ENCODE measurements at regions not wholly inside any gene's neighbourhood (a gene's known extent, or its start where the extent isn't known, plus 50 kb on each side); places are given as distances from the start of the nearest gene placed in this dataset.

DNA sequence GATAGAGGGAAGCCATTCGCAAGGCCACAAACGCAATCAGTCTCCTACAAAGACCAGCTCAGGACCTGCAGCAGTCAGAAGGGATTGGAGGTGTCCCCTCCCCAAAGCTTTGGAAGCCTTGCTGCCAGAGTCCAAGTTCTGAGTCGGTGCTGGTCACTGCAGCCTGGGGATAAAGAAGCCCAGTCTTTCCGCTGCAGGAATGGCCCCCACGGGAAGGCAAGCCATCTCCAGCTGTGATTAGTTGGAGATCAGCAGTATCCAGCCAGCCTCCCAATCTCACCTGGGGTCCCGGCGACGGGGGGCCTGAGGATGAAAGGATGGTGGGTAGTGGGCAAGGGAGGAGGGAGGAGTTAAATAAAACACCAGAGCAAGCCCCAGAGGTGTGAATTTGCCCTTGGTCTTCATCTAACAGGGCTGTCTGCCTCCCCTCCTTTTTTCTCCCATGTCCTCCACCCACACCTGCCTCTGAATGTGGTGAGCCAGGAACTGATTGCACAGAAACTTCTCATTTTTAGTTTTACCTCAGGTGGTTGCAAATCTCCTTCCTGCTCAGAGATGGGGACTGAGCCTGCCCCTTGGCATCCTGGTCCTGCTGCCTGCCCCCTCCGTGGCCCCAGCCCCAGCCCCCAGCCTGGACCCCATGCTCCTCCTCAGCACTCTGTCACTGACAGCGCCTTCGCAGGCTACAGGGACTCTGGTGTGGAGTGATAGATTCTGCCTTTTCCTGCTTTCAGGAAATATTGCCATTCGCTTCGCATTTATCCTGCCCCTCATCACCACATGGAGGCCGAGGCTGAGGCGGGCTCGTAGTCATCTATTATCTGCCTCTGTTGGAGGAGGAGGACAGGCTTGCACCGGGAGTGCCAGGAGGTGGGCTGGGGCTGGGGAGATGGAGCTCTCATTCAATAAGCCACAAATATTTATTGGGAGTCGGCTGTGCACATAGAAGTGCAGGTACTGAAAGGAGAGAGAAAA lies 262.9 kb upstream of the SDK2 start:
- WGBS, 2 donors, result 52 to 59% methylated on average over 18 of the region's 18 CpGs
- intact Hi-C loops (cut with DNase I), result no loop called here
- peaks cover 0 to 92% (median 87%) of the 10 kb centered on the region in 7 donors for H3K27me3 ChIP-seq
- no peak overlapping the region for H3K4me3 ChIP-seq
- ATAC-seq (no peak), DNase-seq (no peak)
- H3K9me3 ChIP-seq, result no peaks in the 10 kb centered on the region
- H3K36me3 ChIP-seq, result no peaks in the 10 kb centered on the region
- TF ChIP-seq, protein P1, sequence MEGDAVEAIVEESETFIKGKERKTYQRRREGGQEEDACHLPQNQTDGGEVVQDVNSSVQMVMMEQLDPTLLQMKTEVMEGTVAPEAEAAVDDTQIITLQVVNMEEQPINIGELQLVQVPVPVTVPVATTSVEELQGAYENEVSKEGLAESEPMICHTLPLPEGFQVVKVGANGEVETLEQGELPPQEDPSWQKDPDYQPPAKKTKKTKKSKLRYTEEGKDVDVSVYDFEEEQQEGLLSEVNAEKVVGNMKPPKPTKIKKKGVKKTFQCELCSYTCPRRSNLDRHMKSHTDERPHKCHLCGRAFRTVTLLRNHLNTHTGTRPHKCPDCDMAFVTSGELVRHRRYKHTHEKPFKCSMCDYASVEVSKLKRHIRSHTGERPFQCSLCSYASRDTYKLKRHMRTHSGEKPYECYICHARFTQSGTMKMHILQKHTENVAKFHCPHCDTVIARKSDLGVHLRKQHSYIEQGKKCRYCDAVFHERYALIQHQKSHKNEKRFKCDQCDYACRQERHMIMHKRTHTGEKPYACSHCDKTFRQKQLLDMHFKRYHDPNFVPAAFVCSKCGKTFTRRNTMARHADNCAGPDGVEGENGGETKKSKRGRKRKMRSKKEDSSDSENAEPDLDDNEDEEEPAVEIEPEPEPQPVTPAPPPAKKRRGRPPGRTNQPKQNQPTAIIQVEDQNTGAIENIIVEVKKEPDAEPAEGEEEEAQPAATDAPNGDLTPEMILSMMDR (IDR thresholded peaks at IDR 0.05), result no peak
- H3K4me1 ChIP-seq, result peaks cover 0 to 7% (median 5%) of the 10 kb centered on the region in 9 donors
- H3K27ac ChIP-seq, result no peak overlapping the region

- Histone ChIP-seq H3K36me3 (no peaks in the 10 kb centered on the region), H3K27me3 (peaks cover 0 to 82% (median 75%) of the 10 kb centered on the region in 7 donors), H3K4me3 (no peak overlapping the region), H3K27ac (no peak overlapping the region), H3K9me3 (no peaks in the 10 kb centered on the region), H3K4me1 (no peaks in the 10 kb centered on the region)
- ATAC-seq (no peak), DNase-seq (no peak)
- TF ChIP-seq, protein P1 (IDR thresholded peaks at IDR 0.05), result no peak
- intact Hi-C loops (cut with DNase I), result no loop called here
- WGBS, 2 donors, result 77 to 85% methylated on average over 7 of the region's 7 CpGs
Measured at GRCh38 chr17:73909186-73909585, 264.9 kb upstream of the SDK2 start.

DNA sequence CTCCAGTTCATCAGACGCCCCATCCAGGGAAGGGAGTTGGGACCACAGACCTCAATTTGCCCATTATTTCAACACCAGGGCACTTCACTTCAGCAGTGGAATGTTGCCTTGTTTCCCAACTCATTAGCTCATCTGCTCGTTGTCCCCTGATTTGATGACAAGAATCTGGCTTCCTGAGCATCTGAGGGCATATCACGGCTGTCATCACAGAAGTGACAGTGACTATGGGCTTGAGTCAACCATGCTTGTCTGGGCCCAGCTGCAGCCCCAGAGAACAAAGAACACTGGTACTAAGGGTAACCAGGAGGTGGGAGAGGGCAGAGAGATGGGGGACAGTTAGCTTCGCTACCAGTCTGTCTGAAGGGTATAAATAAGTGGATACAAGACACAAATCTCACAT lies 266.0 kb upstream of the SDK2 start:
- no peak overlapping the region for H3K4me3 ChIP-seq
- peaks cover 0 to 81% (median 70%) of the 10 kb centered on the region in 7 donors for H3K27me3 ChIP-seq
- no peak for DNase-seq
- peaks cover 0 to 7% (median 0%) of the 10 kb centered on the region in 11 donors for H3K9me3 ChIP-seq
- H3K27ac ChIP-seq, result no peak overlapping the region
- WGBS, 2 donors, result 62 to 66% methylated on average over 4 of the region's 4 CpGs
- ATAC-seq, result no peak
- H3K36me3 ChIP-seq, result no peaks in the 10 kb centered on the region
- intact Hi-C loops (cut with DNase I), result no loop called here
- TF ChIP-seq, protein P1 (IDR thresholded peaks at IDR 0.05), result no peak
- no peaks in the 10 kb centered on the region for H3K4me1 ChIP-seq

GRCh38 chr17:73910821-73911515 lies 266.7 kb upstream of the SDK2 start:
- no peak for ATAC-seq
- Histone ChIP-seq H3K27me3 (peaks cover 0 to 73% (median 62%) of the 10 kb centered on the region in 7 donors), H3K9me3 (peaks cover 0 to 14% (median 1%) of the 10 kb centered on the region in 11 donors), H3K27ac (no peak overlapping the region), H3K4me1 (no peaks in the 10 kb centered on the region), H3K4me3 (no peak overlapping the region), H3K36me3 (no peaks in the 10 kb centered on the region)
- WGBS, 2 donors, result 35 to 40% methylated on average over 5 of the region's 5 CpGs
- DNase-seq, result no peak
- TF ChIP-seq, protein P1 (IDR thresholded peaks at IDR 0.05), result no peak
- intact Hi-C loops (cut with DNase I), result no loop called here
